ENCODE measurements at regions not wholly inside any gene's neighbourhood (a gene's known extent, or its start where the extent isn't known, plus 50 kb on each side); places are given as distances from the start of the nearest gene placed in this dataset.
A peak's percentile ranks its signal among the peaks of the same experiment; 100 is the strongest.

DNA sequence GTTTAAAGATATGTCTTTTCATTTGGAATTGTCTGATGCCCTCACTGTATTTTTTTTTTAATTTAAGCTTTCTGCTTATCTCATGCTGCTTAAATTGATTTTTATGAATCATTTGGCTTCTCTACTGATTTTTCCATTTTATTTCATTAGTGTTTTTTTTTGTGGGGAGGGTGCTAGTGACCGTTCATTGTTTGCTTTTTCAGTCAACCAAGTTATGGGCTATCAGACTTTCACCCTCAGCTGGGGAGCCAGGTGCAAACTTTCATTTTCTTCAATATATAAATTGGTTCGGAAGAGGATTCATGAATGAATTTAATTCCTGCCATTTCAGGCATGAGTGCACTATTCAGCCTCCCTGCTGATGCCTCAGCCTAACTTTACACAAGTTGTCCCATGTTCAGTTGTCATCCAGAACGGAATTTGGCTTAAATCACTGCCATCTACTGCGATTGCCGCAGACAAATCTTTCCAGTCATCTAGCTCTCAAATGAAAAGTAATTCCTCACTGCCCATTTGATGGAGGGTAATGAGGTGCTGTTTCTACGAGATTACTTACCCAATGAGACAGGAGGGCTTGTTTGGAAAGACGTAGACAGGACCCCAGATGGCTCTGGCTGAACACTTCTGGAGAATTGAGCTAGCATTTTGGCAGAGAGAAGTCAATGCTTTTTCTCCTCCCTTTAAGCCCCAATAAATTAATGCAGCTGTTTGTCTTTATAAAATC is 89.9 kb upstream of the RORA start:
- DNase-seq = no peak

DNA sequence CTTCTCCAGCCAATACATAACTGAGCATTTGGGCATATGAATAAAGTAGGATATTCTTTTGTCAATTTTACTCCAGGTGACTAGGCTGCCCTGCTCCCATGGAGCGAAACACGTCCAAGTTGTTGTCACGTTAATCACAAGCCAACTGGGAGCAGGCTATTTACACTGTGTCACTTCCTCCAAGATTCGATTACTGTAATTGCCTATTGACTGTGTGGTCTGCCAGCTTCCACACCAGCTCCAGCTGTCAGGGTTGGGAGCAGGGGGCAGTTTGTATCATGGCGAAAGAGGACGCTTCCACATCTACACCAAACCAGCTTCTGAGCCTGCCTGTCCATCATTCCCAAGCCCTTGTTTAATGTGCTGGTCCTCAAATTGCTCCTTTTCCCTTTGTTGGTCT is 89.2 kb upstream of the RORA start:
- peak; percentile 76 for DNase-seq

DNA sequence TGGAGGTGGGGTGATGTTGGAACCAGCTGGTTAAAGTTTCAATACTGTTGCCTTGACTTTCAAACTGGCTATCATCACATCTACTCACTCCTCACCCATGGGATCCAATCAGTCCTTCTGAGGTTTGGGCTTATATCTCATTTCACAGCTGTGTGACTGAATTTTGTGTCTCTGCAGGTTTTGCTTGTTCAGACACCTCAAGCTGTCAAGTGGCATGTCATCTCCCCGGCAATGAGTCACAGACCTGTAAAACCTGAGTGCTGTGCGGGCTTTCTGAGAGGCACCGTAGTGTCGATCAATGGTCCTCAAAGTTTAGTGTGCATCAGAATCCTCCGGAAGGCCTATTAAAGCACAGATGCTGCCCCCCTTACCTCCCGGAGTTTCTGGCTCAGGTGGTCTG is 86.4 kb upstream of the RORA start:
- no peak for DNase-seq

DNA sequence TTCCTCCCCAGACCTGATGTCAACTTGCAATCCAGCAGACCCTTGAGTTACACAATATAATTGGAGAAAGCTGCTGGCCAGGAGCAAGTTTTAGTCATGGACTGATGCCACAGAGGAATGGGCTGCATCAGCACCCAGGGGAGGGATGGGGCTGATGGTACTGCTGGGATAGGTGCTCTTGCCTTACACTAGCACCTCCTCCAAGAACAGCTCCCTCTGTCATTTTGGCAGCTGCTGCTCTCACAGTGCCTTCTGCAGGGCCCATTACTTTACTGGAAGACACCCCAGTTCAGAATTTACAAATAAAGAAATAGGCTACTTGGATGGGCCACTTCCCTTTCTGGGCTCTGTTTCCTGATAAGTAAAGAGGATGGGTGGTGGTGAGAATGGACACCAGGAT is 85.3 kb upstream of the RORA start:
- no peak for DNase-seq

DNA sequence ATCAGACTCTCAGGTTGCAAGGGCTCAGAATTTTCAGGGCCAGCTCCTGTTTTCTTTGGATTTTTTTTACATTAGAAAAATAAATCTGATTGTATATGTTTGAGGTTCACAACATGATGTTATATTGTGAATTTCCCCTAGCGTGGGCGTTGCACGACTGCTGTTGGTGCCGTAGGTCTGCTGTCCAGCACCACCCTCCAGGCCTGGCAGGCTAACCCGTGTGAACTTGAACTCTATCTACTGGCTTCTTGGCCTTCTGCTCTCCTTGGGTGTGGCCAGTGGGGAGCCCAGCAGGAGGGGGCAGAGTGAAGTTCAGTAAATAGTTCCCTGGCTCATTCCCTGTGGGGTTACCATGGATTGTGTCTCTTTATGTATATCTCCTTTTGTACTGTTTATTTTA is 80.5 kb upstream of the RORA start:
- DNase-seq = no peak

DNA sequence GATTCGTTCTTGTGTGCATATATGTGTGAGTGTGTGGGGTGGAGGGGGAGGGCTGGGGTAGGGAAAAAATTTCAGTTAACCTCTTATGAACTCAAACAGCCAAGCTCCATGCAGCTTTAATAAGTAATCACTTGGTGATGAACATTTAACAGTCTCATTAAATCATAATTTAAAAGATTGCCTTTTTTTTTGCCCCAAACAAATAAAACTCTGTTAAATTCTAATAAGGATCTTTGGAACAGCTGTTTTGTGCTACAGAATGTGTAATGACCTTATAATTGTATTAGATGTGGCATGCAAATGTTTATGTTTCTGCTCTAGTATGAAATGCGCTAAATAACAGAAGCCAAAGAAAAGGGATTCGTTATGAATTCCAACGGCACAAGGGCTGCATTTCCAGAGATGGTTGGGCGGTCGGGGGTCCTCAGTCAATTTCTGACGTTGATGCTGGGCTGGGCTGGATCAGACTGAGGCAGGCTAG is 80.0 kb upstream of the RORA start:
- DNase-seq = no peak

DNA sequence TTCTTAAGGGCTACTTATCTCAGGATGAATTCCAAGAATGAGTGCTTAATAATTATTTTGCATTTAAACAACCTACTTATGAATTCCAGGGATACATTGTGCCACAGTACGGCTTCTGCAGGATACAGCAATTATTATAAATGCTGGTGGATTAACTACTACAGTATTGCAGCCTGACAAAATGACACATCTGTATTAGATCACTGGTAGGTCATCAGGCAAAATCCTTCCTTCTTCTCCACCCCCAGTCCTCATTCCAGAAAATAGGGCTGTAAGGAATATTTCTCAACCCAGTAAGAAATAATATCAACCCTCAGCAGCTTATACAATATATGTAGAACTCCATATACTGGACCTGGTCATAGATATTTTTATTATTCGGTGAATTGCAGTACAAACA is 79.3 kb upstream of the RORA start:
- no peak for DNase-seq

DNA sequence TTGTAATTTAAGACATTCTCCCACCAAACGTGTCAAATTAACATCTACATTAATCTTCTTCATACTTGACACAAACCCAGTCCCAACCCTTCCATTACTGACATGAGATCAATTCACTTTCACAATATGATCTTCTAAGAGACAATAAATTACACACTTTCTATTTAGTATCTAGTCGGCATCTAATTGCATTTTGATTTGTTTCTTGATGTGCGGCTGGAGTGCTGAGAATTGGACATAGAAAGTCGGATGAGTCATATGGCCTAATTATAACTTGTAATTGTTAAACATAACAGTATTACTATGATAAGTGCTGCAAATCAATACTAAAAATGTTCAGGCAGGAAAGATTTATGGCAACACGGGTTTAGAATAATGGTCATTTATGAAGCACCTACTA is 78.4 kb upstream of the RORA start:
- DNase-seq = no peak

DNA sequence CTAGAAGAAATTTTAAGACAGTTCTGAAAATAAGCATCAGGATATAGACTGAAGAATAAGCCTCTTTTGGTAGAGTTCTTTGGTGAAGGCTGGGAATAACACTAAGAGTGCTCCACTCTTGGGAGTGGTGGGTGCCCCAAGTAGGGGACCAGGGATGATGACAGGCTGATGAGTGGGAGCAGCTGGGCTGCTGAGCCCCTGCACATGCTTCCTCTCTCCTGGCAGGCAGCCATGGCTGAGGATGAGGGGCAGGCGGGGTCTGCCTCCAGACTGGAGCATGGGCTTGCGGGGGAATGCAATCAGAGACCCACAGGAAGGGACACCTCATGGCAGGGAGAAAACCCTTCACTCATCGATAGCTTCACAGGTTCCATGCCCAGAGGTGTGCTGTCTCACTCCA is 72.6 kb upstream of the RORA start:
- no peak for DNase-seq

DNA sequence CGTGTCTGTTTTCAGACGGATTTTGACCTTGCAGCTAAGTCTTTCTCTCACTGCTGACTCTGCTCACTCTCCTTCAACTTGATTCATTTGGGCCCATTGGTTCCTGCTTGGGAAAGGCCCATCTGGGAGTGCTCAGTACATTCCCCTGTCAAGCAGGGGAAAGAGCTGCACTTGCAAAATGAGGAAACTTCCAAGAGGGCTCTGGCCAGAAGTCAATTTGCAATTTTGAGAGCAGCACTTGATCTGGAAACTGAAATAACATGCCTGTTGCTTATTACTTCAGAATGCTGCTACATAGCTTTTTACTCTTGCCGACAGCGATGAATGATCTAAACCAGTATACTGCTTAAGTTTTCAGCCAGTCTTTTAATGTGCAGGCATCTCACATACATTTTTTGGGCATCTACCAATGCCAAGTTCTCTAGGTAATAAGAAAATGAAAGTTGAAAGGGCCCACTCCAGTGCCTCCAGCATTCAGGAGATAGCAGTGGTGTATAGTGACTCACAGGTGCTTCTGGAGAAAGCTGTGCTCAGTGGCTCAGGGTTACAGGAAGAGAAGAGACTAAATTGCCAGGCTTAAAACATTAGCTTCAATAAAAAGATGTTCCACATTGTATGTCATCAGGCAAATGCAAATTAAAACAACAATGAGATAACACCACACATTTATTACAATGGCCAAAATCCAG is 70.1 kb upstream of the RORA start:
- no peak for DNase-seq

DNA sequence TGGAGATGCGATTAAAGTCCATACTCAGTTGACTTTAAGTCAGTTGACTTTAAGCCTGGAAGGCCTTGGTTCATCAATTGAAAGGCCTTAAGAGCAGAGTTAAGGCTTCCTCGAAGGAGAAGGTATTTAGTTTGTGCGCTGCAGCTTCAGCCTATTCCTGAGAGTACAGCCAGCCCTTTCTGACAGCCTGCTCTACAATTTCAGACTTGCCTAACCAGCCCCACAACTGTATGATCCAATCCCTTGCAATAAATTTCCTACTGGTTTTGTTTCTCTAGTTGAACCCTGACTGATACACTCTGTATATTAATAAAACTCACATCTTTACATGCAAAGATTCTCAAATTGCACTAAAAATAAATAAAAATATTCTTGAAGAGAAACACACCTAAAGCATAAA is 66.1 kb upstream of the RORA start:
- DNase-seq = no peak

DNA sequence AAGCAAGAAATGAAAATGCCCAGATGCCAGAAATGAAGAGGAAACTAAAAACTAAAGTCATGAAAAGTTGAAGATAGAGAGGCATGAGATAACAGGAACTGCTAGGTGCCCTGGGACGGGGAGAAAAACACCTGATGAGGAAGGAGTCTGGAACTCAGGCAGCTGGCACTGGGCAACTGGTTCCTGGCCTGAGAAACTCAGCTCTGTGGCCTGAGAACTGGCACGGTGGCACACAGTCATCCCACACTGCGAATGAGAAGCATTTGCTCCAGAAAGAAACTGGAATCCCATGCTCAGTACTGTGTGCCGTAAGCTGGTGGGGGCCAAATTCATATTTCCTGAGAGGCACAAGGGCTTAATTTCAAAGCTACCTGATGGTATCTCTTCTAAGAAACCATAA is 53.6 kb upstream of the RORA start:
- DNase-seq = no peak

DNA sequence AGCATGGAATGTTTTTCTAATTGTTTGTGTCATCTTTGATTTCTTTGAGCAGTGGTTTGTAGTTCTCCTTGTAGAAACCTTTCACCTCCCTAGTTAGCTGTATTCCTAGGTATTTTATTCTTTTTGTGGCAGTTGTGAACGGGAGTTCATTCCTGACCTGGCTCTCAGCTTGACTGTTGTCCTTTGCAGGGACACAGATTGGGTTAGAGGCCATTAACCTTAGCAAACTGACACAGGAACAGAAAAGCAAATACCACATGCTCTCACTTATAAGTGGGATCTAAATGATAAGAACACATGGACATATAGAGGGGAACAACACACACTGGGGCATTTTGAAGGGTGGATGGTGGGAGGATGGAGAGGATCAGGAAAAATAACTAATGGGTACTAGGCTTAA is 52.2 kb upstream of the RORA start:
- no peak for DNase-seq

Measured in COR-L47 (cell line).